ENCODE measurements at regions not wholly inside any gene's neighbourhood (a gene's known extent, or its start where the extent isn't known, plus 50 kb on each side); places are given as distances from the start of the nearest gene placed in this dataset.

DNA sequence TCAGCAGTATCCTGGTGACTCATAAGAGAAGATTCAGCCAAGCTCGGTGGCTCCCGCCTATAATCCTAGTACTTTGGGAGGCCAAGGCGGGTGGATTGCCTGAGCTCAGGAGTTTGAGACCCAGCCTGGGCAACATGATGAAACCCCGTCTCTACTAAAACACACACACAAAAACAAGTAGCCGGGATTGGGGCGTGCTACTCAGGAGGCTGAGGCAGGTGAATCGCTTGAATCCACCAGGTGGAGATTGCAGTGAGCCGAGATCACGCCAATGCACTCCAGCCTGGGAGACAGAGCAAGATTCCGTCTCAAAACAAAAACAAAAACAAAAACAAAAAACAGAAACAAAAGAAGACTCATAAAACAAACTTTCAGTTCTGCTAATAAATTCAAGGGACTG, 551.1 kb upstream of the POT1 start:
- no peaks in the 10 kb centered on the region for H3K27me3 ChIP-seq (ENCODE audit: insufficient read depth, low read depth)
- no peak overlapping the region for H2AFZ ChIP-seq
- H3K36me3 ChIP-seq (ENCODE audit: low read depth): no peaks in the 10 kb centered on the region
- no peaks in the 10 kb centered on the region for H3K9me3 ChIP-seq (ENCODE audit: insufficient read depth, low read depth)
- H3K4me3 ChIP-seq: no peak overlapping the region
- no peaks in the 10 kb centered on the region for H3F3A ChIP-seq (ENCODE audit: insufficient read depth, low read depth)
- intact Hi-C loops (cut with micrococcal nuclease; ENCODE audit: unreplicated experiment): no loop called here
- DNase-seq: no peak
- no TSS peak for BruUV-seq (replicated peaks)
- H3K27ac ChIP-seq: no peak overlapping the region
- POLR2A ChIA-PET (ENCODE audit: unreplicated experiment): no interaction called here
- CTCF ChIA-PET: no interaction called here
- no peaks in the 10 kb centered on the region for H4K20me1 ChIP-seq (ENCODE audit: insufficient read depth)
- no peaks in the 10 kb centered on the region for H3K4me1 ChIP-seq (replicated peaks; ENCODE audit: insufficient read depth)
- TF ChIP-seq, protein P1, sequence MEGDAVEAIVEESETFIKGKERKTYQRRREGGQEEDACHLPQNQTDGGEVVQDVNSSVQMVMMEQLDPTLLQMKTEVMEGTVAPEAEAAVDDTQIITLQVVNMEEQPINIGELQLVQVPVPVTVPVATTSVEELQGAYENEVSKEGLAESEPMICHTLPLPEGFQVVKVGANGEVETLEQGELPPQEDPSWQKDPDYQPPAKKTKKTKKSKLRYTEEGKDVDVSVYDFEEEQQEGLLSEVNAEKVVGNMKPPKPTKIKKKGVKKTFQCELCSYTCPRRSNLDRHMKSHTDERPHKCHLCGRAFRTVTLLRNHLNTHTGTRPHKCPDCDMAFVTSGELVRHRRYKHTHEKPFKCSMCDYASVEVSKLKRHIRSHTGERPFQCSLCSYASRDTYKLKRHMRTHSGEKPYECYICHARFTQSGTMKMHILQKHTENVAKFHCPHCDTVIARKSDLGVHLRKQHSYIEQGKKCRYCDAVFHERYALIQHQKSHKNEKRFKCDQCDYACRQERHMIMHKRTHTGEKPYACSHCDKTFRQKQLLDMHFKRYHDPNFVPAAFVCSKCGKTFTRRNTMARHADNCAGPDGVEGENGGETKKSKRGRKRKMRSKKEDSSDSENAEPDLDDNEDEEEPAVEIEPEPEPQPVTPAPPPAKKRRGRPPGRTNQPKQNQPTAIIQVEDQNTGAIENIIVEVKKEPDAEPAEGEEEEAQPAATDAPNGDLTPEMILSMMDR (conservative IDR thresholded peaks at IDR 0.05): no peak
- no peak for TF ChIP-seq EZH2 (IDR thresholded peaks at IDR 0.05; ENCODE audit: low read depth)
- no peaks in the 10 kb centered on the region for H3K79me2 ChIP-seq (ENCODE audit: low read depth)
- no peaks in the 10 kb centered on the region for H3K9me2 ChIP-seq (ENCODE audit: insufficient read depth)
- H3K4me2 ChIP-seq: no peak overlapping the region

DNA sequence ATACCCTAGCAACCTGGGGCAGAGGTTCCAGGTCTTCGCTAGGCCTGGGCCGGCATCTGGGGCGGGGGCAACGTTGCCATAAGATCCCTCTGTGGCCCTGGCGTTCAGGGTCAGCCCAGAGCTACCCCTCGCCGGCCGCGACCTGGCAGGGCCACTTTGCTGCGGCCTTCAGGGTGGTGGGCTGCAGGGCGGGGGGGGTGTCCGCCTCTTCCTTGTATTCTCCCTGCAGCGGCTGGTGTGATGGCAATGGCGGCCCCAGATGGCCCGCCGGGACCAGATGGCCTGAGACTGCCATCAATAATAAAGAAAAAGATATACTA, 539.2 kb upstream of the POT1 start:
- no peak for DNase-seq
- Histone ChIP-seq H3K9me2 (ENCODE audit: insufficient read depth) (no peaks in the 10 kb centered on the region), H3K4me1 (replicated peaks; ENCODE audit: insufficient read depth) (no peaks in the 10 kb centered on the region), H3K27ac (no peak overlapping the region), H3K79me2 (ENCODE audit: low read depth) (no peaks in the 10 kb centered on the region), H3K9me3 (ENCODE audit: insufficient read depth, low read depth) (no peaks in the 10 kb centered on the region), H3K27me3 (ENCODE audit: insufficient read depth, low read depth) (no peaks in the 10 kb centered on the region), H3K4me3 (no peak overlapping the region), H2AFZ (no peak overlapping the region), H3K36me3 (ENCODE audit: low read depth) (no peaks in the 10 kb centered on the region), H3F3A (ENCODE audit: insufficient read depth, low read depth) (no peaks in the 10 kb centered on the region), H4K20me1 (ENCODE audit: insufficient read depth) (no peaks in the 10 kb centered on the region), H3K4me2 (no peak overlapping the region)
- BruUV-seq (replicated peaks): no TSS peak
- POLR2A ChIA-PET (ENCODE audit: unreplicated experiment): no interaction called here
- intact Hi-C loops (cut with micrococcal nuclease; ENCODE audit: unreplicated experiment): no loop called here
- CTCF ChIA-PET: no interaction called here
- TF ChIP-seq EZH2 (IDR thresholded peaks at IDR 0.05; ENCODE audit: low read depth): no peak
- TF ChIP-seq, protein P1 (conservative IDR thresholded peaks at IDR 0.05): no peak

DNA sequence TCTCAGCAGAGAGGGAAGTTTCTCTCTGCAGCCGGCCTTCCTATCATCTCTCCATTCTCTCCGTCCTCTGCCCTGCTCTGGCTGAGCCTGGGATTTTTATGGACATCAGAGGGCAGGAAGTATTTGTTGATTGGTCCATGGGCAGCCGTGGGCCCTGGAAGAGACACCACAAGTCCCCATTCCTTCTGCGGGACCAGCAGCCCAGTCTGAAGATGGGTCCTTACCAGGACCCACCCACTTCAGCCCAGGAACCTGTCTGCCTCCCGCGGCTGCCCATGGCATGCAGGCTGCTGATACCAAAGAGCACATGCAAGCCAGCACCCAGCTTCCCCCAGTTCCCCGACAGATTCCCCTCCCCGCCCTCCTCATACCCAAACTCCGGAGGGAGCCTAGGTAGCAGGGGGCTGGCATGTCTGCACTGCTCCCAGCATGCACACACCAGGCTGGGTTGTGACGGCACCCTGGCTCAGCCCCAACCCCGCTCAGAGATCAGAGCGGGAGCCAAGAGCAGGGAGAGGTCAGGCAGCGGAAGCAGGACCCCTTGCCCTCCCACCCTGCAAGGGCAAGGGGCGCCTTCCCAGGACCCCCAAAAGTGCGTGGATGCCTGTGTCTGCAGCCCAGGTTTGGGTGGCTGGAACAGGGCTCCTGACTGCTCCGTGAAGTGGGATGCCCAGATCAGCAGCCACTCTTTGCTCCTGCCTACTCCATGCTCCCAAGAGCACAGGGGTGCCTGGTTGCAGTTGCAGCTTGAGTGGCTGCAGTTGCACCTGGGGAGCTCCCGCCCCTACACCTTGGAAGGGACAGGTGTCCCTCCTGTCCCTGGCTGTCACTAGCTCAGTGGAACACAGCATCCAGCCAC, 538.6 kb upstream of the POT1 start:
- Histone ChIP-seq H3F3A (ENCODE audit: insufficient read depth, low read depth) (no peaks in the 10 kb centered on the region), H3K36me3 (ENCODE audit: low read depth) (no peaks in the 10 kb centered on the region), H3K4me3 (no peak overlapping the region), H3K9me2 (ENCODE audit: insufficient read depth) (no peaks in the 10 kb centered on the region), H3K4me2 (no peak overlapping the region), H4K20me1 (ENCODE audit: insufficient read depth) (no peaks in the 10 kb centered on the region), H3K79me2 (ENCODE audit: low read depth) (no peaks in the 10 kb centered on the region), H3K9me3 (ENCODE audit: insufficient read depth, low read depth) (no peaks in the 10 kb centered on the region), H3K4me1 (replicated peaks; ENCODE audit: insufficient read depth) (no peaks in the 10 kb centered on the region), H3K27me3 (ENCODE audit: insufficient read depth, low read depth) (no peaks in the 10 kb centered on the region), H3K27ac (no peak overlapping the region), H2AFZ (no peak overlapping the region)
- ChIA-PET CTCF (no interaction called here), POLR2A (ENCODE audit: unreplicated experiment) (no interaction called here)
- intact Hi-C loops (cut with micrococcal nuclease; ENCODE audit: unreplicated experiment): no loop called here
- no TSS peak for BruUV-seq (replicated peaks)
- no peak for DNase-seq
- TF ChIP-seq, protein P1 (conservative IDR thresholded peaks at IDR 0.05): no peak
- TF ChIP-seq EZH2 (IDR thresholded peaks at IDR 0.05; ENCODE audit: low read depth): no peak
